ENCODE measurements at regions not wholly inside any gene's neighbourhood (a gene's known extent, or its start where the extent isn't known, plus 50 kb on each side); places are given as distances from the start of the nearest gene placed in this dataset.

GRCh38 chr12:124482567-124482893 is 84.9 kb downstream of the NCOR2 start:
- DNase-seq (no peak), ATAC-seq (ENCODE audit: low read depth) (no peak)
- no peak overlapping the region for H4K91ac ChIP-seq (ENCODE audit: insufficient read depth, low read depth, low read length)
- intact Hi-C loops (cut with micrococcal nuclease) (no loop called here), dilution Hi-C loops (cut with HindIII; ENCODE audit: low sequenced_read_pairs, unreplicated experiment) (no loop called here), in situ Hi-C loops (cut with MboI; ENCODE audit: low sequenced_read_pairs) (no loop called here)
- no peak overlapping the region for H2AFZ ChIP-seq (replicated peaks; ENCODE audit: low read length, poor library complexity)
- no peak overlapping the region for H3K4me3 ChIP-seq (ENCODE audit: insufficient read depth, low read depth, low read length)
- no peak overlapping the region for H2BK15ac ChIP-seq (ENCODE audit: low read depth, low read length)
- no peak overlapping the region for H2AK5ac ChIP-seq (ENCODE audit: low read depth, low read length)
- H3K18ac ChIP-seq (ENCODE audit: low read depth, low read length), result no peak overlapping the region
- H3K9ac ChIP-seq (ENCODE audit: low read depth, low read length), result no peak overlapping the region
- no peaks in the 10 kb centered on the region for H3K9me3 ChIP-seq (ENCODE audit: control insufficient read depth, insufficient read depth, low read length)
- H3K9me1 ChIP-seq (ENCODE audit: insufficient read depth, low read length), result peaks cover 5% of the 10 kb centered on the region
- peaks cover 7% of the 10 kb centered on the region; the same call in 1 of the 2 replicates for H3K4me1 ChIP-seq (ENCODE audit: control insufficient read depth, insufficient read depth, low read length)
- H3K23ac ChIP-seq (ENCODE audit: low read depth, low read length), result no peak overlapping the region
- TF ChIP-seq SMC3 (IDR thresholded peaks at IDR 0.05; ENCODE audit: low read depth, low read length) (no peak), BHLHE40 (IDR thresholded peaks at IDR 0.05; ENCODE audit: low read depth, low read length) (no peak), RCOR1 (IDR thresholded peaks at IDR 0.05; ENCODE audit: insufficient replicate concordance, low read length) (no peak)
- H4K8ac ChIP-seq (ENCODE audit: low read depth in 2 of 2, low read length in 2 of 2), result no peak overlapping the region
- 100% methylated on average over 5 of the region's 6 CpGs; no CpG with 5 or more reads in 1 of the 2 experiments for WGBS, 2 experiments (ENCODE audit: extremely low coverage in 2 of 2, insufficient read length in 1 of 2)
- no peak overlapping the region for H3K4ac ChIP-seq (ENCODE audit: low read depth, low read length)
- H3K14ac ChIP-seq (replicated peaks; ENCODE audit: low read depth, low read length), result no peak overlapping the region
- ChIA-PET POLR2A (ENCODE audit: unreplicated experiment) (no interaction called here), CTCF (no interaction called here)
- H3K36me3 ChIP-seq (ENCODE audit: control insufficient read depth, insufficient read depth, low read length), result peaks cover 54% of the 10 kb centered on the region
- H3K27ac ChIP-seq (ENCODE audit: insufficient read depth, low read length), result no peak overlapping the region
- no peak overlapping the region for H2BK20ac ChIP-seq (ENCODE audit: low read depth, low read length)
- no peak overlapping the region for H3K4me2 ChIP-seq (ENCODE audit: low read depth, low read length)
- H2BK120ac ChIP-seq (ENCODE audit: low read depth, low read length), result no peak overlapping the region
- no peaks in the 10 kb centered on the region for H3K27me3 ChIP-seq (ENCODE audit: control insufficient read depth, insufficient read depth, low read length)
- no peak overlapping the region for H4K5ac ChIP-seq (ENCODE audit: low read depth, low read length)
- no TSS peak for BruUV-seq (replicated peaks)
- no peak overlapping the region for H3K56ac ChIP-seq (ENCODE audit: extremely low read depth, insufficient read depth, low read length)
- peak overlapping the region; percentile 1 for H2AK9ac ChIP-seq (replicated peaks; ENCODE audit: low read depth, low read length, poor library complexity)
- peaks cover 26 to 79% of the 10 kb centered on the region in 2 experiments for H3K79me1 ChIP-seq (ENCODE audit: low read depth in 1 of 2, low read length in 2 of 2)
- peaks cover 70% of the 10 kb centered on the region for H4K20me1 ChIP-seq (ENCODE audit: insufficient read depth, low read length)
- H2BK5ac ChIP-seq (ENCODE audit: low read depth, low read length, poor library complexity, severe bottlenecking), result no peak overlapping the region

Measured in IMR-90 (cell line).